ENCODE measurements at regions not wholly inside any gene's neighbourhood (a gene's known extent, or its start where the extent isn't known, plus 50 kb on each side); places are given as distances from the start of the nearest gene placed in this dataset.

DNA sequence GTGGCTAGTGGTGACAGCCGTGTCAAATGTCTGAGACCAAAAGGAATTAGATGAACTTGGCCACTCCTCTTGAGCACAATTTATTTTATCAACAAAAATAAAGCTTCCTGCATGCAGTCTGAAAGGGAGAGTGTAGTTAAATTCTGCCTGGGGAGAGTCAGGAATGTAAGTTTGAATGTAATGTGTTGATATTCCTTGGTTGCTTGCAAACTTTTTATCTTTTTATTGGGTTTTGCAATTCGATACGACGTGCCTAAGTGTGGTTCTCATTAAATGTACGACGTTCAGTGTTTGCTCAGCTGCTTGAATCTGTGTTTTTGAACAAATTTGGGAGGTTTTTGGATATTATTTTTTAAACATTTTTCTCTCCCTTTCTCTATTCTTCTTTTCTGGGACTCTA, 839.9 kb downstream of the CCSER2 start:
- ATAC-seq (ENCODE audit: low read depth) (no peak), DNase-seq (no peak)
- no peak overlapping the region for H3K4me2 ChIP-seq (ENCODE audit: low read depth, low read length)
- H4K91ac ChIP-seq (ENCODE audit: insufficient read depth, low read depth, low read length): no peak overlapping the region
- no peak overlapping the region for H3K23ac ChIP-seq (ENCODE audit: low read depth, low read length)
- no peak overlapping the region for H2BK120ac ChIP-seq (ENCODE audit: low read depth, low read length)
- H3K9me1 ChIP-seq (ENCODE audit: insufficient read depth, low read length): no peaks in the 10 kb centered on the region
- no peaks in the 10 kb centered on the region for H4K20me1 ChIP-seq (ENCODE audit: insufficient read depth, low read length)
- H2BK20ac ChIP-seq (ENCODE audit: low read depth, low read length): no peak overlapping the region
- no peaks in the 10 kb centered on the region for H3K4me1 ChIP-seq (ENCODE audit: control insufficient read depth, insufficient read depth, low read length)
- H4K8ac ChIP-seq (ENCODE audit: low read depth in 2 of 2, low read length in 2 of 2): no peak overlapping the region
- no peak overlapping the region for H3K4ac ChIP-seq (ENCODE audit: low read depth, low read length)
- H2AK9ac ChIP-seq (replicated peaks; ENCODE audit: low read depth, low read length, poor library complexity): no peak overlapping the region
- H3K27me3 ChIP-seq (ENCODE audit: control insufficient read depth, insufficient read depth, low read length): no peaks in the 10 kb centered on the region
- H3K79me1 ChIP-seq (ENCODE audit: low read depth in 1 of 2, low read length in 2 of 2): no peaks in the 10 kb centered on the region
- H3K4me3 ChIP-seq (ENCODE audit: insufficient read depth, low read depth, low read length): no peak overlapping the region
- in situ Hi-C loops (cut with MboI; ENCODE audit: low sequenced_read_pairs): no loop called here
- no TSS peak for BruUV-seq (replicated peaks)
- intact Hi-C loops (cut with micrococcal nuclease): no loop called here
- WGBS, 2 experiments (ENCODE audit: extremely low coverage in 2 of 2, insufficient read length in 1 of 2): no CpG with 5 or more reads among the region's 6 CpGs
- H2BK15ac ChIP-seq (ENCODE audit: low read depth, low read length): no peak overlapping the region
- H3K56ac ChIP-seq (ENCODE audit: extremely low read depth, insufficient read depth, low read length): no peak overlapping the region
- CTCF ChIA-PET: no interaction called here
- TF ChIP-seq MAZ (IDR thresholded peaks at IDR 0.05; ENCODE audit: borderline replicate concordance, low read depth, low read length) (no peak), POLR2A (IDR thresholded peaks at IDR 0.05; ENCODE audit: low read depth, low read length) (no peak), FOS (IDR thresholded peaks at IDR 0.05; ENCODE audit: low read depth, low read length) (no peak), MXI1 (IDR thresholded peaks at IDR 0.05; ENCODE audit: borderline replicate concordance, low read depth, low read length) (no peak), NFE2L2 (IDR thresholded peaks at IDR 0.05; ENCODE audit: low read depth, low read length) (no peak), RCOR1 (IDR thresholded peaks at IDR 0.05; ENCODE audit: insufficient replicate concordance, low read length) (no peak), RFX5 (IDR thresholded peaks at IDR 0.05; ENCODE audit: low read depth, low read length) (no peak), CHD1 (IDR thresholded peaks at IDR 0.05; ENCODE audit: low read depth, low read length) (no peak), SMC3 (IDR thresholded peaks at IDR 0.05; ENCODE audit: low read depth, low read length) (no peak), CEBPB (IDR thresholded peaks at IDR 0.05; ENCODE audit: low read depth, low read length) (no peak), MAFK (IDR thresholded peaks at IDR 0.05; ENCODE audit: low read depth, low read length) (no peak), BHLHE40 (IDR thresholded peaks at IDR 0.05; ENCODE audit: low read depth, low read length) (no peak), RAD21 (IDR thresholded peaks at IDR 0.05; ENCODE audit: low read length) (no peak)
- TF ChIP-seq, protein P1, sequence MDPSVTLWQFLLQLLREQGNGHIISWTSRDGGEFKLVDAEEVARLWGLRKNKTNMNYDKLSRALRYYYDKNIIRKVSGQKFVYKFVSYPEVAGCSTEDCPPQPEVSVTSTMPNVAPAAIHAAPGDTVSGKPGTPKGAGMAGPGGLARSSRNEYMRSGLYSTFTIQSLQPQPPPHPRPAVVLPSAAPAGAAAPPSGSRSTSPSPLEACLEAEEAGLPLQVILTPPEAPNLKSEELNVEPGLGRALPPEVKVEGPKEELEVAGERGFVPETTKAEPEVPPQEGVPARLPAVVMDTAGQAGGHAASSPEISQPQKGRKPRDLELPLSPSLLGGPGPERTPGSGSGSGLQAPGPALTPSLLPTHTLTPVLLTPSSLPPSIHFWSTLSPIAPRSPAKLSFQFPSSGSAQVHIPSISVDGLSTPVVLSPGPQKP (IDR thresholded peaks at IDR 0.05; ENCODE audit: borderline replicate concordance, low read depth, low read length): no peak
- TF ChIP-seq, protein P2, sequence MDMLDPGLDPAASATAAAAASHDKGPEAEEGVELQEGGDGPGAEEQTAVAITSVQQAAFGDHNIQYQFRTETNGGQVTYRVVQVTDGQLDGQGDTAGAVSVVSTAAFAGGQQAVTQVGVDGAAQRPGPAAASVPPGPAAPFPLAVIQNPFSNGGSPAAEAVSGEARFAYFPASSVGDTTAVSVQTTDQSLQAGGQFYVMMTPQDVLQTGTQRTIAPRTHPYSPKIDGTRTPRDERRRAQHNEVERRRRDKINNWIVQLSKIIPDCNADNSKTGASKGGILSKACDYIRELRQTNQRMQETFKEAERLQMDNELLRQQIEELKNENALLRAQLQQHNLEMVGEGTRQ (IDR thresholded peaks at IDR 0.05; ENCODE audit: low read depth, low read length): no peak
- TF ChIP-seq, protein P3, sequence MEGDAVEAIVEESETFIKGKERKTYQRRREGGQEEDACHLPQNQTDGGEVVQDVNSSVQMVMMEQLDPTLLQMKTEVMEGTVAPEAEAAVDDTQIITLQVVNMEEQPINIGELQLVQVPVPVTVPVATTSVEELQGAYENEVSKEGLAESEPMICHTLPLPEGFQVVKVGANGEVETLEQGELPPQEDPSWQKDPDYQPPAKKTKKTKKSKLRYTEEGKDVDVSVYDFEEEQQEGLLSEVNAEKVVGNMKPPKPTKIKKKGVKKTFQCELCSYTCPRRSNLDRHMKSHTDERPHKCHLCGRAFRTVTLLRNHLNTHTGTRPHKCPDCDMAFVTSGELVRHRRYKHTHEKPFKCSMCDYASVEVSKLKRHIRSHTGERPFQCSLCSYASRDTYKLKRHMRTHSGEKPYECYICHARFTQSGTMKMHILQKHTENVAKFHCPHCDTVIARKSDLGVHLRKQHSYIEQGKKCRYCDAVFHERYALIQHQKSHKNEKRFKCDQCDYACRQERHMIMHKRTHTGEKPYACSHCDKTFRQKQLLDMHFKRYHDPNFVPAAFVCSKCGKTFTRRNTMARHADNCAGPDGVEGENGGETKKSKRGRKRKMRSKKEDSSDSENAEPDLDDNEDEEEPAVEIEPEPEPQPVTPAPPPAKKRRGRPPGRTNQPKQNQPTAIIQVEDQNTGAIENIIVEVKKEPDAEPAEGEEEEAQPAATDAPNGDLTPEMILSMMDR (conservative IDR thresholded peaks at IDR 0.05; ENCODE audit: low read depth, low read length): no peak
- no peak overlapping the region for H2AFZ ChIP-seq (replicated peaks; ENCODE audit: low read length, poor library complexity)
- no peak overlapping the region for H3K9ac ChIP-seq (ENCODE audit: low read depth, low read length)
- peaks cover 11% of the 10 kb centered on the region for H3K9me3 ChIP-seq (ENCODE audit: control insufficient read depth, insufficient read depth, low read length)
- no peak overlapping the region for H3K14ac ChIP-seq (replicated peaks; ENCODE audit: low read depth, low read length)
- no peak overlapping the region for H3K27ac ChIP-seq (ENCODE audit: insufficient read depth, low read length)
- dilution Hi-C loops (cut with HindIII; ENCODE audit: low sequenced_read_pairs, unreplicated experiment): no loop called here
- H2BK5ac ChIP-seq (ENCODE audit: low read depth, low read length, poor library complexity, severe bottlenecking): no peak overlapping the region
- H3K36me3 ChIP-seq (ENCODE audit: control insufficient read depth, insufficient read depth, low read length): no peaks in the 10 kb centered on the region
- H4K5ac ChIP-seq (ENCODE audit: low read depth, low read length): no peak overlapping the region
- no peak overlapping the region for H2AK5ac ChIP-seq (ENCODE audit: low read depth, low read length)
- no peak overlapping the region for H3K18ac ChIP-seq (ENCODE audit: low read depth, low read length)
- POLR2A ChIA-PET (ENCODE audit: unreplicated experiment): no interaction called here
